WTC11 (cell line): ENCODE measurements at regions not wholly inside any gene's neighbourhood (a gene's known extent, or its start where the extent isn't known, plus 50 kb on each side); places are given as distances from the start of the nearest gene placed in this dataset.

Experiments
- ATAC-seq: fragments of 200-7000 bp; cut with Tn5 transposase; 2 replicates; pipeline ENCODE4 v1.10.0; 2021; ENCODE audit warnings: mild to moderate bottlenecking, moderate library complexity
- CTCF ChIA-PET: fragments of 300-600 bp; sonication (Branson Sonifier 250); formaldehyde crosslinking; loops from one replicate; lab custom pipeline; 2021; ENCODE audit warnings: antibody characterized with exemption; lab: Charles Lee
- POLR2A ChIA-PET: fragments of 350-600 bp; sonication (Branson Sonifier 250); formaldehyde crosslinking; loops from one replicate; lab custom pipeline; 2021; ENCODE audit warnings: antibody characterized with exemption; lab: Charles Lee
- DNase-seq: peaks from one replicate; pipeline ENCODE4 v3.0.0; 2021; ENCODE audit warnings: low spot score
- H3K27ac Mint-ChIP-seq: 2 replicates; pipeline ENCODE4 v1.8.0; 2021; ENCODE audit warnings: mixed read lengths
- H3K27me3 Mint-ChIP-seq: 2 replicates; pipeline ENCODE4 v1.8.0; 2021; ENCODE audit warnings: low read depth, mild to moderate bottlenecking, moderate library complexity, mixed read lengths
- H3K36me3 Mint-ChIP-seq: 2 replicates; pipeline ENCODE4 v1.8.0; 2021; ENCODE audit warnings: mixed read lengths
- H3K4me1 Mint-ChIP-seq: 2 replicates; pipeline ENCODE4 v1.8.0; 2022; ENCODE audit warnings: mixed read lengths
- H3K4me3 Mint-ChIP-seq: 2 replicates; pipeline ENCODE4 v1.8.0; 2021; ENCODE audit warnings: mild to moderate bottlenecking, moderate library complexity, mixed read lengths
- H3K9me3 Mint-ChIP-seq: 2 replicates; pipeline ENCODE4 v1.8.0; 2021; ENCODE audit warnings: mixed read lengths
- AFF4 ChIP-seq: sonication (generic); formaldehyde crosslinking; IDR thresholded peaks from 2 replicates; pipeline ENCODE4 v1.8.1; 2023; ENCODE audit warnings: mild to moderate bottlenecking, missing genetic modification reagents, borderline replicate concordance
- CBFB ChIP-seq: sonication (generic); formaldehyde crosslinking; IDR thresholded peaks from 2 replicates; pipeline ENCODE4 v1.8.1; 2022; ENCODE audit warnings: mild to moderate bottlenecking, low read depth, missing genetic modification reagents
- CREB1 ChIP-seq: sonication (generic); formaldehyde crosslinking; IDR thresholded peaks from 2 replicates; pipeline ENCODE4 v1.8.0; 2023; ENCODE audit warnings: mild to moderate bottlenecking, missing genetic modification reagents
- EMX1 ChIP-seq: fragments of 250-450 bp; sonication (Bioruptor Pico); IDR thresholded peaks from 2 replicates; pipeline ENCODE4 v1.8.0; 2021; ENCODE audit warnings: mild to moderate bottlenecking
- FOXJ3 ChIP-seq: sonication (generic); formaldehyde crosslinking; IDR thresholded peaks from 2 replicates; pipeline ENCODE4 v1.9.0; 2021; ENCODE audit warnings: missing genetic modification reagents, mild to moderate bottlenecking, borderline replicate concordance
- FOXP4 ChIP-seq: sonication (generic); formaldehyde crosslinking; IDR thresholded peaks from 2 replicates; pipeline ENCODE4 v1.8.0; 2022; ENCODE audit warnings: mild to moderate bottlenecking, missing genetic modification reagents
- NFE2L1 ChIP-seq: sonication (generic); formaldehyde crosslinking; IDR thresholded peaks from 2 replicates; pipeline ENCODE4 v1.8.1; 2023; ENCODE audit warnings: missing genetic modification reagents
- NFYB ChIP-seq: sonication (generic); formaldehyde crosslinking; conservative IDR thresholded peaks from 2 replicates; pipeline ENCODE4 v1.8.0; 2022; ENCODE audit warnings: low read depth, missing genetic modification reagents
- NR2C2 ChIP-seq: sonication (generic); formaldehyde crosslinking; IDR thresholded peaks from 2 replicates; pipeline ENCODE4 v1.8.0; 2022; ENCODE audit warnings: mild to moderate bottlenecking, missing genetic modification reagents
- PRDM15 ChIP-seq: sonication (generic); formaldehyde crosslinking; IDR thresholded peaks from 2 replicates; pipeline ENCODE4 v1.8.0; 2022; ENCODE audit warnings: missing genetic modification reagents
- RELA ChIP-seq: sonication (generic); formaldehyde crosslinking; IDR thresholded peaks from 2 replicates; pipeline ENCODE4 v1.8.1; 2022; ENCODE audit warnings: missing genetic modification reagents, mild to moderate bottlenecking, borderline replicate concordance
- ZNF219 ChIP-seq: sonication (generic); formaldehyde crosslinking; IDR thresholded peaks from 2 replicates; pipeline ENCODE4 v1.8.0; 2023; ENCODE audit warnings: missing genetic modification reagents, mild to moderate bottlenecking, borderline replicate concordance
- ZNF317 ChIP-seq: sonication (generic); formaldehyde crosslinking; IDR thresholded peaks from 2 replicates; pipeline ENCODE4 v1.8.1; 2023; ENCODE audit warnings: low read depth, mild to moderate bottlenecking, moderate library complexity, missing genetic modification reagents, borderline replicate concordance
- ZNF512 ChIP-seq: sonication (generic); formaldehyde crosslinking; IDR thresholded peaks from 2 replicates; pipeline ENCODE4 v1.8.1; 2022; ENCODE audit warnings: missing genetic modification reagents, borderline replicate concordance
- ZNF532 ChIP-seq: fragments of 250-450 bp; sonication (Bioruptor Pico); IDR thresholded peaks from 2 replicates; pipeline ENCODE4 v1.9.0; 2021; ENCODE audit warnings: mild to moderate bottlenecking, borderline replicate concordance
- ZSCAN18 ChIP-seq: fragments of 250-450 bp; sonication (Bioruptor Pico); IDR thresholded peaks from 2 replicates; pipeline ENCODE4 v2.1.2; 2022; ENCODE audit warnings: mild to moderate bottlenecking, moderate library complexity

GRCh38 chr4:95981591-95981990, 141.7 kb downstream of the PDHA2 start:
- no peak for ATAC-seq
- no peak for TF ChIP-seq FOXJ3 (CRISPR knock-in tag)
- no peak for TF ChIP-seq AFF4
- TF ChIP-seq ZNF219 (CRISPR knock-in tag): no peak
- no peak for TF ChIP-seq CBFB (CRISPR knock-in tag)
- TF ChIP-seq, all 79 proteins: peak for 0
- Mint-ChIP-seq H3K36me3 (peaks cover 26% of the 10 kb centered on the region), H3K27me3 (no peaks in the 10 kb centered on the region), H3K4me1 (peaks cover 12% of the 10 kb centered on the region), H3K27ac (no peak overlapping the region), H3K4me3 (no peak overlapping the region), H3K9me3 (peaks cover 56% of the 10 kb centered on the region)
- POLR2A ChIA-PET: no interaction called here
- CTCF ChIA-PET: no interaction called here
- no peak for DNase-seq

- H3K27me3 Mint-ChIP-seq: no peaks in the 10 kb centered on the region
- CTCF ChIA-PET: no interaction called here
Observed at GRCh38 chr4:95982516-95982915, 142.6 kb downstream of the PDHA2 start.

GRCh38 chr4:95984081-95984480, 144.2 kb downstream of the PDHA2 start:
- Mint-ChIP-seq H3K4me3 (no peak overlapping the region), H3K36me3 (peaks cover 8% of the 10 kb centered on the region), H3K27me3 (no peaks in the 10 kb centered on the region), H3K27ac (no peak overlapping the region), H3K4me1 (peaks cover 12% of the 10 kb centered on the region), H3K9me3 (peaks cover 39% of the 10 kb centered on the region)
- POLR2A ChIA-PET: interaction anchor here (0.6 kb wide), 1 partner anchor 311 kb away, joined by 4 read pairs; no protein-coding TSS in a partner anchor
- DNase-seq: no peak
- CTCF ChIA-PET: no interaction called here
- no peak for ATAC-seq
- no peak for TF ChIP-seq ZNF512 (CRISPR knock-in tag)
- TF ChIP-seq NR2C2: no peak
- TF ChIP-seq RELA (CRISPR knock-in tag): no peak
- no peak for TF ChIP-seq ZSCAN18 (CRISPR knock-in tag)
- no peak for TF ChIP-seq EMX1 (CRISPR knock-in tag)
- no peak for TF ChIP-seq NFE2L1
- TF ChIP-seq PRDM15: no peak
- no peak for TF ChIP-seq FOXP4 (CRISPR knock-in tag)
- no peak for TF ChIP-seq ZNF317
- TF ChIP-seq ZNF532 (CRISPR knock-in tag): no peak

More at GRCh38 chr4:95982516-95982915, 142.6 kb downstream of the PDHA2 start:
- Mint-ChIP-seq H3K4me1 (peaks cover 12% of the 10 kb centered on the region), H3K4me3 (no peak overlapping the region), H3K27ac (no peak overlapping the region), H3K36me3 (peaks cover 21% of the 10 kb centered on the region), H3K9me3 (peaks cover 55% of the 10 kb centered on the region)
- ATAC-seq: no peak
- TF ChIP-seq NFYB (CRISPR knock-in tag) (no peak), CREB1 (CRISPR knock-in tag) (no peak)
- DNase-seq: no peak
- POLR2A ChIA-PET: no interaction called here
